K562 (cell line): ENCODE measurements at regions not wholly inside any gene's neighbourhood (a gene's known extent, or its start where the extent isn't known, plus 50 kb on each side); places are given as distances from the start of the nearest gene placed in this dataset.

Experiments used
- NCOA2 ChIP-seq, 2 experiments: fragments of 450-650 bp; IDR thresholded peaks; 2 replicates each; pipeline ENCODE4 v1.6.1; 2018; ENCODE audit warnings: mild to moderate bottlenecking in 2 of 2, moderate library complexity in 1 of 2; ENCODE audit not compliant: partially characterized antibody in 2 of 2
- ZNF316 ChIP-seq: fragments of 450-650 bp; IDR thresholded peaks from 2 replicates; pipeline ENCODE4 v1.6.1; 2016
- TF ChIP-seq, protein P1 (sequence below), 2 experiments: fragments of 450-650 bp in 1 of 2; sonication (generic) in 1 of 2; formaldehyde crosslinking in 1 of 2; IDR thresholded peaks; 2 replicates each; pipeline versions ENCODE4 v1.7.1 to v1.9.0; 2016 to 2022; ENCODE audit warnings: inconsistent platforms in 1 of 2, mild to moderate bottlenecking in 1 of 2, missing genetic modification reagents in 1 of 2
- TF ChIP-seq, protein P2 (sequence below): IDR thresholded peaks from 2 replicates; pipeline ENCODE4 v1.6.1; 2012; ENCODE audit warnings: low read depth, low read length, improper control_type of control experiment, borderline replicate concordance

DNA sequence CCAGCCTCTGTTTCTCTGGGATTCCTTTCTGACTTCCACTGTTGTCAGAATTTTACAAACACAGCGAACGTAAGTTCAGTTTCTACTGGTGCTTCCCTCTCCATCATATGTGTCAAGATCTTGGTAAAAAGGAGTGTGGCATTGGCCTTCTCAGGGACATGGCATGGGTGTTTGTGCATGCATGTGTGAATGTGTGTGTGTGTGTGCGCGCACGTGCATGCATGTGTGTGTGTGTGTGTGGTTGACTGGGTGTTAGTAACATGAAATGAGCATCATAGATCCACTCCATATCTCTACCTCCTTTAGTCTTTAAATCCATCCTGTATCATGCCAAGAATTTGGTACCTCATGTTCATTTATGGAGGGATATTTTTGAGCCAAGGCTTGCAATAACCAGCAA is 411.3 kb downstream of the NPHP4 start (continued):
- TF ChIP-seq, protein P1, sequence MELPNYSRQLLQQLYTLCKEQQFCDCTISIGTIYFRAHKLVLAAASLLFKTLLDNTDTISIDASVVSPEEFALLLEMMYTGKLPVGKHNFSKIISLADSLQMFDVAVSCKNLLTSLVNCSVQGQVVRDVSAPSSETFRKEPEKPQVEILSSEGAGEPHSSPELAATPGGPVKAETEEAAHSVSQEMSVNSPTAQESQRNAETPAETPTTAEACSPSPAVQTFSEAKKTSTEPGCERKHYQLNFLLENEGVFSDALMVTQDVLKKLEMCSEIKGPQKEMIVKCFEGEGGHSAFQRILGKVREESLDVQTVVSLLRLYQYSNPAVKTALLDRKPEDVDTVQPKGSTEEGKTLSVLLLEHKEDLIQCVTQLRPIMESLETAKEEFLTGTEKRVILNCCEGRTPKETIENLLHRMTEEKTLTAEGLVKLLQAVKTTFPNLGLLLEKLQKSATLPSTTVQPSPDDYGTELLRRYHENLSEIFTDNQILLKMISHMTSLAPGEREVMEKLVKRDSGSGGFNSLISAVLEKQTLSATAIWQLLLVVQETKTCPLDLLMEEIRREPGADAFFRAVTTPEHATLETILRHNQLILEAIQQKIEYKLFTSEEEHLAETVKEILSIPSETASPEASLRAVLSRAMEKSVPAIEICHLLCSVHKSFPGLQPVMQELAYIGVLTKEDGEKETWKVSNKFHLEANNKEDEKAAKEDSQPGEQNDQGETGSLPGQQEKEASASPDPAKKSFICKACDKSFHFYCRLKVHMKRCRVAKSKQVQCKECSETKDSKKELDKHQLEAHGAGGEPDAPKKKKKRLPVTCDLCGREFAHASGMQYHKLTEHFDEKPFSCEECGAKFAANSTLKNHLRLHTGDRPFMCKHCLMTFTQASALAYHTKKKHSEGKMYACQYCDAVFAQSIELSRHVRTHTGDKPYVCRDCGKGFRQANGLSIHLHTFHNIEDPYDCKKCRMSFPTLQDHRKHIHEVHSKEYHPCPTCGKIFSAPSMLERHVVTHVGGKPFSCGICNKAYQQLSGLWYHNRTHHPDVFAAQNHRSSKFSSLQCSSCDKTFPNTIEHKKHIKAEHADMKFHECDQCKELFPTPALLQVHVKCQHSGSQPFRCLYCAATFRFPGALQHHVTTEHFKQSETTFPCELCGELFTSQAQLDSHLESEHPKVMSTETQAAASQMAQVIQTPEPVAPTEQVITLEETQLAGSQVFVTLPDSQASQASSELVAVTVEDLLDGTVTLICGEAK (IDR thresholded peaks at IDR 0.05): no peak
- TF ChIP-seq, protein P1 (CRISPR knock-in tag; IDR thresholded peaks at IDR 0.05): no peak
- TF ChIP-seq, protein P2, sequence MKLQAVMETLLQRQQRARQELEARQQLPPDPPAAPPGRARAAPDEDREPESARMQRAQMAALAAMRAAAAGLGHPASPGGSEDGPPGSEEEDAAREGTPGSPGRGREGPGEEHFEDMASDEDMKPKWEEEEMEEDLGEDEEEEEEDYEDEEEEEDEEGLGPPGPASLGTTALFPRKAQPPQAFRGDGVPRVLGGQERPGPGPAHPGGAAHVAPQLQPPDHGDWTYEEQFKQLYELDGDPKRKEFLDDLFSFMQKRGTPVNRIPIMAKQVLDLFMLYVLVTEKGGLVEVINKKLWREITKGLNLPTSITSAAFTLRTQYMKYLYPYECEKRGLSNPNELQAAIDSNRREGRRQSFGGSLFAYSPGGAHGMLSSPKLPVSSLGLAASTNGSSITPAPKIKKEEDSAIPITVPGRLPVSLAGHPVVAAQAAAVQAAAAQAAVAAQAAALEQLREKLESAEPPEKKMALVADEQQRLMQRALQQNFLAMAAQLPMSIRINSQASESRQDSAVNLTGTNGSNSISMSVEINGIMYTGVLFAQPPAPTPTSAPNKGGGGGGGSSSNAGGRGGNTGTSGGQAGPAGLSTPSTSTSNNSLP: no peak
- TF ChIP-seq NCOA2 (IDR thresholded peaks at IDR 0.05; ENCODE audit: partially characterized antibody in 2 of 2): no peak
- TF ChIP-seq ZNF316: no peak
